Neuron (in vitro differentiated cells): ENCODE measurements at regions not wholly inside any gene's neighbourhood (a gene's known extent, or its start where the extent isn't known, plus 50 kb on each side); places are given as distances from the start of the nearest gene placed in this dataset.

Experiments used
- H2AFZ ChIP-seq: one replicate; pipeline ENCODE4 v1.6.1; 2013; ENCODE audit warnings: low read depth, mild to moderate bottlenecking, inconsistent platforms, low read length, moderate library complexity
- H3K27me3 ChIP-seq: one replicate; pipeline ENCODE4 v1.6.1; 2013; ENCODE audit warnings: low read length; ENCODE audit not compliant: insufficient read depth
- H3K36me3 ChIP-seq: one replicate; pipeline ENCODE4 v1.6.1; 2013; ENCODE audit warnings: low read length; ENCODE audit not compliant: insufficient read depth
- H3K4me1 ChIP-seq: one replicate; pipeline ENCODE4 v1.6.1; 2013; ENCODE audit warnings: low read length; ENCODE audit not compliant: insufficient read depth
- H3K4me3 ChIP-seq: 2 replicates; pipeline ENCODE4 v1.5.1; 2013; ENCODE audit warnings: mild to moderate bottlenecking, low read length, moderate library complexity
- H3K9me3 ChIP-seq: one replicate; pipeline ENCODE4 v1.6.1; 2013; ENCODE audit warnings: low read length

- Histone ChIP-seq H3K4me1 (peaks cover 11% of the 10 kb centered on the region), H3K9me3 (no peaks in the 10 kb centered on the region), H3K36me3 (no peaks in the 10 kb centered on the region), H3K4me3 (no peak overlapping the region), H3K27me3 (no peaks in the 10 kb centered on the region), H2AFZ (no peak overlapping the region)
Measured at GRCh38 chr7:109158246-109158645, 588.6 kb downstream of the DNAJB9 start.

GRCh38 chr7:109176661-109177060 is 607.0 kb downstream of the DNAJB9 start:
- Histone ChIP-seq H3K4me1 (no peaks in the 10 kb centered on the region), H3K4me3 (no peak overlapping the region), H2AFZ (no peak overlapping the region), H3K9me3 (no peaks in the 10 kb centered on the region), H3K27me3 (no peaks in the 10 kb centered on the region), H3K36me3 (no peaks in the 10 kb centered on the region)

DNA sequence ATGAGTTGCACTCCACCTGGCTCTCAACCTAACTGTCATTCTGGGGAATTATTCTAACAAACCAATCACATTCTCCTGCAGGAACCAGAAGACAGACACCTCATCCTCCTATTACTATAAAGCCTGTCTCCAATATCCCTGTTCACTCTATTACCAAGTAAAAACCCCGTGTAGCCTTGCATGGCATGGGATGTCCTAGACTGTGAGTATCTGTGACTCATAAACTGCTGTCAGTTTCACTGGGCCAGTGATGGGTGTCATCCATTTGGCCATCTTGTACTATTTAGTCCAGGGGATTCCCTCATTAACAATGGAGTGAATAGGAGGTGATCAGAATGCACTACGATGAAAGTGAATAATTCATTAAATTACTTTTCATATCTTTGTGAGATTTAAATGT is 608.7 kb downstream of the DNAJB9 start:
- Histone ChIP-seq H3K4me1 (no peaks in the 10 kb centered on the region), H3K9me3 (no peaks in the 10 kb centered on the region), H3K4me3 (no peak overlapping the region), H2AFZ (no peak overlapping the region), H3K36me3 (no peaks in the 10 kb centered on the region), H3K27me3 (no peaks in the 10 kb centered on the region)

DNA sequence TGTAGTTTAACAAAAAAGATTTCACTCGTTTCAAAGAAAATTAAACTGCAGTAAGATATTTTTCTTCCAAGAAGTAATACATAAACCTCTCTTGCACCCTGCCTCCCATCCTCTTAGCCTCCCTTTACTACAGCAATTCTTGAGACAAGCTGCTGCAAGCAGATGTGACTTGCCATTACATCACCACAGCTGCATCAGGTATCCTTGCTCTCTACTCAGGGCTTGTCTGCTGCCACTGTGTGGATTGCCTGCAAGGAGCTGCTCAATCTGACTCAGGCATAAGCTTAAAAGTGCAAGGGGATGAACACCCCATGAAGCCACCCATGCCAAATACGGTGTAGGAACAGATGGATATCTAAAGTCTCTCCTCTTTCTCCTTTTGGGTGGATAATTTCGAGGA is 609.9 kb downstream of the DNAJB9 start:
- H3K4me1 ChIP-seq = no peaks in the 10 kb centered on the region
- no peaks in the 10 kb centered on the region for H3K9me3 ChIP-seq
- H3K27me3 ChIP-seq = no peaks in the 10 kb centered on the region
- H3K36me3 ChIP-seq = no peaks in the 10 kb centered on the region
- H3K4me3 ChIP-seq = no peak overlapping the region
- no peak overlapping the region for H2AFZ ChIP-seq

- Histone ChIP-seq H3K36me3 (no peaks in the 10 kb centered on the region), H2AFZ (no peak overlapping the region), H3K9me3 (no peaks in the 10 kb centered on the region), H3K4me3 (no peak overlapping the region), H3K27me3 (no peaks in the 10 kb centered on the region), H3K4me1 (no peaks in the 10 kb centered on the region)
Measured at GRCh38 chr7:109190766-109191398, 621.2 kb downstream of the DNAJB9 start.

GRCh38 chr7:109206196-109206595 is 636.5 kb downstream of the DNAJB9 start:
- H3K27me3 ChIP-seq = no peaks in the 10 kb centered on the region
- no peaks in the 10 kb centered on the region for H3K9me3 ChIP-seq
- H3K36me3 ChIP-seq = no peaks in the 10 kb centered on the region
- H2AFZ ChIP-seq = no peak overlapping the region
- no peaks in the 10 kb centered on the region for H3K4me1 ChIP-seq
- no peak overlapping the region for H3K4me3 ChIP-seq

GRCh38 chr7:109213081-109213480 is 643.4 kb downstream of the DNAJB9 start:
- Histone ChIP-seq H3K36me3 (no peaks in the 10 kb centered on the region), H3K27me3 (no peaks in the 10 kb centered on the region), H3K4me3 (no peak overlapping the region), H2AFZ (no peak overlapping the region), H3K9me3 (no peaks in the 10 kb centered on the region), H3K4me1 (no peaks in the 10 kb centered on the region)

- no peaks in the 10 kb centered on the region for H3K9me3 ChIP-seq
- no peaks in the 10 kb centered on the region for H3K36me3 ChIP-seq
- no peak overlapping the region for H3K4me3 ChIP-seq
Measured at GRCh38 chr7:109215341-109215740, 645.7 kb downstream of the DNAJB9 start.

DNA sequence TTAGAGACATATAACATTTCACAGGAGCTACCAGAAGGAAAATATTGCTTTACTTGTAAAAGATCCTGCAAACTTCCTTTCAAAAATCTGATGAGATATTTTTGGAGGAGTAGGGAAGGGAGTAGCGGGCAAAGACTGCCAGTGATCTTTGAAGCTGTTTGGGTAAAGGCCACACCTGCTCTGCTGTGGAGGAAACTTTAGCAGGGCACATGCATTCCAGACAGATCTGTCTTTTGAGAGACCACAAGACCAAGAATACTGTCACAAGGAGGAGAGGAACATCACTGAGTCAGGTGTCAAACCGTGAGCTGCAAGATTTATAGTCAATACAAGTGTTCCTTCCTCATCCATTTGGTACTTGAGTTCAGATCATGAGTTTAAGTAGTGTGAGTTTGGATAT is 654.4 kb downstream of the DNAJB9 start:
- H3K4me3 ChIP-seq = no peak overlapping the region
- H3K36me3 ChIP-seq = no peaks in the 10 kb centered on the region

More at GRCh38 chr7:109215341-109215740, 645.7 kb downstream of the DNAJB9 start:
- no peaks in the 10 kb centered on the region for H3K27me3 ChIP-seq
- no peaks in the 10 kb centered on the region for H3K4me1 ChIP-seq
- no peak overlapping the region for H2AFZ ChIP-seq

GRCh38 chr7:109226699-109227098 is 657.0 kb downstream of the DNAJB9 start:
- Histone ChIP-seq H2AFZ (no peak overlapping the region), H3K4me1 (no peaks in the 10 kb centered on the region), H3K4me3 (no peak overlapping the region), H3K36me3 (no peaks in the 10 kb centered on the region), H3K27me3 (no peaks in the 10 kb centered on the region), H3K9me3 (no peaks in the 10 kb centered on the region)

More for the DNA sequence above, 654.4 kb downstream of the DNAJB9 start:
- H3K27me3 ChIP-seq = no peaks in the 10 kb centered on the region
- H3K4me1 ChIP-seq = no peaks in the 10 kb centered on the region
- no peak overlapping the region for H2AFZ ChIP-seq
- H3K9me3 ChIP-seq = no peaks in the 10 kb centered on the region

DNA sequence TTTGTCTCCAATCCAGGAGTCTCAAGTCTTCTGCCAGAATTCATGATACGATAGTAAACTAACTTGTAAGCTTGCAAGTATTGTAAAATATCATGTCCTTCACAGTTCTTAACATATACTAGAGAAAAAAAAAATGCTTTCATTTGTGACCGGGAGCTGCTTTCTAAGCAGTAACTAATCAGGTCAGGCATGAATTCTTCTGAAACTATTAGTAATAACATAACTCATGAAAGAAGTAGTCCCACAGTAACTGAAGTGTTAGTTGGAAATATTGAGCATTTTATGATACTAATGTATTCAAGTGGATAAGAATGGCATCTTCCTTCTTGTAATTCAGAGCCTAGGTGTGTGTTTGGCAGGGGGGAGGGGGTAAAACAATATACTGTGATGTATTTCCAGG is 665.6 kb downstream of the DNAJB9 start:
- Histone ChIP-seq H3K4me3 (no peak overlapping the region), H3K4me1 (no peaks in the 10 kb centered on the region), H3K9me3 (no peaks in the 10 kb centered on the region), H3K36me3 (no peaks in the 10 kb centered on the region), H2AFZ (no peak overlapping the region), H3K27me3 (no peaks in the 10 kb centered on the region)

GRCh38 chr7:109246330-109247077 is 676.8 kb downstream of the DNAJB9 start:
- Histone ChIP-seq H2AFZ (no peak overlapping the region), H3K36me3 (no peaks in the 10 kb centered on the region), H3K4me3 (no peak overlapping the region), H3K27me3 (no peaks in the 10 kb centered on the region), H3K4me1 (no peaks in the 10 kb centered on the region), H3K9me3 (no peaks in the 10 kb centered on the region)

- Histone ChIP-seq H3K4me1 (peaks cover 8% of the 10 kb centered on the region), H3K27me3 (no peaks in the 10 kb centered on the region), H2AFZ (no peak overlapping the region), H3K9me3 (no peaks in the 10 kb centered on the region), H3K36me3 (no peaks in the 10 kb centered on the region), H3K4me3 (no peak overlapping the region)
Measured at GRCh38 chr7:109256762-109257560, 687.3 kb downstream of the DNAJB9 start.
